Muscle of arm (tissue), 1 donor: ENCODE measurements at regions not wholly inside any gene's neighbourhood (a gene's known extent, or its start where the extent isn't known, plus 50 kb on each side); places are given as distances from the start of the nearest gene placed in this dataset.
"Not testable (repeated sequence)": the region's sequence is repeated elsewhere in the genome, so short reads cannot be mapped to it uniquely, and the experiment has no call there.

Experiments used
- DNase-seq: peaks from one replicate; pipeline ENCODE4 v3.0.0-alpha.2; 2013

GRCh38 chr1:45258059-45258650 is 51.8 kb upstream of the ZSWIM5 start:
- no peak for DNase-seq

- no peak for DNase-seq
Observed at GRCh38 chr1:45259053-45259452, 52.6 kb upstream of the ZSWIM5 start.

- no peak for DNase-seq
Observed at GRCh38 chr1:45260244-45260643, 53.8 kb upstream of the ZSWIM5 start.

- no peak for DNase-seq
Observed at GRCh38 chr1:45263132-45263531, 56.7 kb upstream of the ZSWIM5 start.

- no peak for DNase-seq
Observed at GRCh38 chr1:45265244-45265643, 58.8 kb upstream of the ZSWIM5 start.

GRCh38 chr1:45266151-45266801 is 59.9 kb upstream of the ZSWIM5 start:
- peak; percentile 14 for DNase-seq

GRCh38 chr1:45268310-45268709 is 58.4 kb upstream of the HPDL start:
- not testable (repeated sequence) for DNase-seq

GRCh38 chr1:45272267-45272666 is 54.4 kb upstream of the HPDL start:
- not testable (repeated sequence) for DNase-seq

- DNase-seq = no peak
Observed at GRCh38 chr1:45272913-45273371, 53.8 kb upstream of the HPDL start.

- DNase-seq = no peak
Observed at GRCh38 chr1:45275054-45275453, 51.6 kb upstream of the HPDL start.
